Body of pancreas (tissue), 4 donors: ENCODE measurements at regions not wholly inside any gene's neighbourhood (a gene's known extent, or its start where the extent isn't known, plus 50 kb on each side); places are given as distances from the start of the nearest gene placed in this dataset.

Source experiments
- POLR2A ChIP-seq, 3 donors: fragments of 450-650 bp; IDR thresholded peaks; one replicate each; pipeline ENCODE4 v1.6.1; 2016; ENCODE audit warnings: antibody characterized with exemption in 3 of 3, mild to moderate bottlenecking in 2 of 3
- TF ChIP-seq, protein P1 (sequence below), 7 experiments: fragments of 450-650 bp in 4 of 7; fragments of 200-600 bp in 3 of 7; sonication (generic) in 3 of 7; IDR thresholded peaks; one replicate each; pipeline ENCODE4 v1.5.1; 2016 to 2019; ENCODE audit warnings: antibody characterized with exemption in 7 of 7

DNA sequence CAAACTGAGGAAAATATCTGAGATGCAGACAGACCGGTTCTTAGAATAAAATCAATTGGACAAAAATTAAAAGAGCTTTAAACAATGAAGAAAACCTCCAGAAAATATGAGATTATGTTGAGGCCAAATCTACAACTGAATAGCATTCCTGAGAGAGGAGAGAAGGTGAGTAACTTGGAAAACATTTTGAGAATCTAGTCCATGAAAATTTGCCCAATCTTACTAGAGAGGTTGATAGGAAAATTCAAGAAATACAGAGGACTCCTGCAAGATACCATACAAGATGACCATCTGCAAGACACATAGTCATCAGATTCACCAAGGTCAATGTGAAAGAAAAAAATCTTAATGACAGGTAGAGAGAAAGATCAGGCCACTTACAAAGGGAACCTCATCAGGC, 437.7 kb upstream of the ADGRB3 start:
- TF ChIP-seq, protein P1, sequence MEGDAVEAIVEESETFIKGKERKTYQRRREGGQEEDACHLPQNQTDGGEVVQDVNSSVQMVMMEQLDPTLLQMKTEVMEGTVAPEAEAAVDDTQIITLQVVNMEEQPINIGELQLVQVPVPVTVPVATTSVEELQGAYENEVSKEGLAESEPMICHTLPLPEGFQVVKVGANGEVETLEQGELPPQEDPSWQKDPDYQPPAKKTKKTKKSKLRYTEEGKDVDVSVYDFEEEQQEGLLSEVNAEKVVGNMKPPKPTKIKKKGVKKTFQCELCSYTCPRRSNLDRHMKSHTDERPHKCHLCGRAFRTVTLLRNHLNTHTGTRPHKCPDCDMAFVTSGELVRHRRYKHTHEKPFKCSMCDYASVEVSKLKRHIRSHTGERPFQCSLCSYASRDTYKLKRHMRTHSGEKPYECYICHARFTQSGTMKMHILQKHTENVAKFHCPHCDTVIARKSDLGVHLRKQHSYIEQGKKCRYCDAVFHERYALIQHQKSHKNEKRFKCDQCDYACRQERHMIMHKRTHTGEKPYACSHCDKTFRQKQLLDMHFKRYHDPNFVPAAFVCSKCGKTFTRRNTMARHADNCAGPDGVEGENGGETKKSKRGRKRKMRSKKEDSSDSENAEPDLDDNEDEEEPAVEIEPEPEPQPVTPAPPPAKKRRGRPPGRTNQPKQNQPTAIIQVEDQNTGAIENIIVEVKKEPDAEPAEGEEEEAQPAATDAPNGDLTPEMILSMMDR (IDR thresholded peaks at IDR 0.05) = no peak
- TF ChIP-seq POLR2A (IDR thresholded peaks at IDR 0.05) = no peak
